Fibroblast of skin of right biceps (primary cell): ENCODE measurements at regions not wholly inside any gene's neighbourhood (a gene's known extent, or its start where the extent isn't known, plus 50 kb on each side); places are given as distances from the start of the nearest gene placed in this dataset.
"Not testable (repeated sequence)": the region's sequence is repeated elsewhere in the genome, so short reads cannot be mapped to it uniquely, and the experiment has no call there.

Source experiments
- DNase-seq: peaks from one replicate; pipeline ENCODE4 v3.0.0-alpha.2; 2013

- DNase-seq, result no peak
Observed at GRCh38 chr21:30104241-30104640, 62.4 kb downstream of the CLDN17 start.

- no peak for DNase-seq
Observed at GRCh38 chr21:30102871-30103270, 63.7 kb downstream of the CLDN17 start.

- no peak for DNase-seq
Observed at GRCh38 chr21:30101967-30102366, 64.6 kb downstream of the CLDN17 start.

GRCh38 chr21:30097791-30098190 is 68.8 kb downstream of the CLDN17 start:
- DNase-seq, result no peak

GRCh38 chr21:30083225-30083945 is 83.2 kb downstream of the CLDN17 start:
- DNase-seq, result no peak

- no peak for DNase-seq
Observed at GRCh38 chr21:30081506-30081905, 85.1 kb downstream of the CLDN17 start.

- peak; percentile 21 for DNase-seq
Observed at GRCh38 chr21:30072496-30072895, 94.1 kb downstream of the CLDN17 start.

- no peak for DNase-seq
Observed at GRCh38 chr21:30058928-30059327, 107.7 kb downstream of the CLDN17 start.

GRCh38 chr21:30057108-30057507 is 109.5 kb downstream of the CLDN17 start:
- DNase-seq, result no peak

- DNase-seq, result no peak
Observed at GRCh38 chr21:30048570-30048969, 108.8 kb upstream of the GRIK1 start.

- DNase-seq, result peak; percentile 15
Observed at GRCh38 chr21:30044447-30045064, 104.8 kb upstream of the GRIK1 start.

- no peak for DNase-seq
Observed at GRCh38 chr21:30042443-30042842, 102.6 kb upstream of the GRIK1 start.

- DNase-seq, result no peak
Observed at GRCh38 chr21:30033441-30033840, 93.6 kb upstream of the GRIK1 start.

GRCh38 chr21:30030416-30030815 is 90.6 kb upstream of the GRIK1 start:
- no peak for DNase-seq

GRCh38 chr21:30028537-30028936 is 88.7 kb upstream of the GRIK1 start:
- DNase-seq, result no peak

- DNase-seq, result no peak
Observed at GRCh38 chr21:30027986-30028385, 88.2 kb upstream of the GRIK1 start.

GRCh38 chr21:30023056-30023455 is 83.3 kb upstream of the GRIK1 start:
- not testable (repeated sequence) for DNase-seq

GRCh38 chr21:30014886-30015285 is 75.1 kb upstream of the GRIK1 start:
- no peak for DNase-seq

- no peak for DNase-seq
Observed at GRCh38 chr21:29991624-29992023, 51.8 kb upstream of the GRIK1 start.

GRCh38 chr21:29989634-29990234 is 49.9 kb upstream of the GRIK1 start:
- DNase-seq, result no peak
